SU-DHL-6 (cell line): ENCODE measurements at regions not wholly inside any gene's neighbourhood (a gene's known extent, or its start where the extent isn't known, plus 50 kb on each side); places are given as distances from the start of the nearest gene placed in this dataset.

Source experiments
- H2AFZ ChIP-seq: fragments of 200-600 bp; sonication (generic); 2 replicates; pipeline ENCODE4 v1.6.1; 2014; ENCODE audit warnings: low read depth, mild to moderate bottlenecking, moderate library complexity, mixed read lengths, antibody characterized with exemption, low read length; ENCODE audit not compliant: severe bottlenecking
- H3F3A ChIP-seq: fragments of 200-600 bp; shearing (Covaris generic); 2 replicates; pipeline ENCODE4 v1.6.0; 2016; ENCODE audit warnings: antibody characterized with exemption, mild to moderate bottlenecking; ENCODE audit not compliant: insufficient read depth
- H3K27ac ChIP-seq: fragments of 200-600 bp; sonication (generic); 2 replicates; pipeline ENCODE4 v1.5.1; 2016; ENCODE audit warnings: low read depth, mild to moderate bottlenecking, low read length, moderate library complexity, mixed read lengths
- H3K27me3 ChIP-seq: fragments of 200-600 bp; sonication (generic), shearing (Covaris generic); 2 replicates; pipeline ENCODE4 v1.6.0; 2014; ENCODE audit warnings: mild to moderate bottlenecking, low read length
- H3K36me3 ChIP-seq: fragments of 200-600 bp; sonication (generic); 2 replicates; pipeline ENCODE4 v1.6.1; 2014; ENCODE audit warnings: mild to moderate bottlenecking, low read length, mixed read lengths
- H3K4me2 ChIP-seq: fragments of 300-600, 200-600 bp; shearing (Covaris generic), sonication (generic); 2 replicates; pipeline ENCODE4 v1.6.0; 2014; ENCODE audit warnings: low read length, low read depth, mild to moderate bottlenecking; ENCODE audit not compliant: poor library complexity, severe bottlenecking
- H3K4me3 ChIP-seq: fragments of 200-600 bp; sonication (generic); 2 replicates; pipeline ENCODE4 v1.5.1; 2014; ENCODE audit warnings: antibody characterized with exemption, low read length, mild to moderate bottlenecking, mixed read lengths; ENCODE audit not compliant: insufficient read depth, poor library complexity, severe bottlenecking
- H3K79me2 ChIP-seq: fragments of 200-600 bp; sonication (generic); 2 replicates; pipeline ENCODE4 v1.6.1; 2014; ENCODE audit warnings: mild to moderate bottlenecking, low read length, moderate library complexity; ENCODE audit not compliant: insufficient read depth
- H3K9ac ChIP-seq: fragments of 200-600 bp; sonication (generic); 2 replicates; pipeline ENCODE4 v1.7.0; 2014; ENCODE audit warnings: mild to moderate bottlenecking, low read length
- H3K9me2 ChIP-seq: fragments of 200-600 bp; sonication (generic); replicated peaks from 2 replicates; pipeline ENCODE4 v1.6.1; 2014; ENCODE audit warnings: low read length; ENCODE audit not compliant: insufficient read depth
- H3K9me3 ChIP-seq: fragments of 200-600 bp; sonication (generic); 2 replicates; pipeline ENCODE4 v1.6.1; 2014; ENCODE audit warnings: low read length, mixed read lengths; ENCODE audit not compliant: insufficient read depth
- H4K20me1 ChIP-seq: fragments of 200-600 bp; sonication (generic); 2 replicates; pipeline ENCODE4 v1.6.1; 2014; ENCODE audit warnings: low read depth, mild to moderate bottlenecking, antibody characterized with exemption, low read length, moderate library complexity, mixed read lengths
- CTCF ChIP-seq: fragments of 200-600 bp; sonication (generic); IDR thresholded peaks from one replicate; pipeline ENCODE4 v1.5.1; 2017; ENCODE audit warnings: antibody characterized with exemption, mild to moderate bottlenecking, low read length, moderate library complexity; ENCODE audit not compliant: insufficient read depth, poor library complexity, severe bottlenecking
- EZH2phosphoT487 ChIP-seq: fragments of 200-600 bp; sonication (generic), shearing (Covaris generic); conservative IDR thresholded peaks from 2 replicates; pipeline ENCODE4 v1.6.1; 2018; ENCODE audit warnings: mild to moderate bottlenecking, antibody characterized with exemption, low read length, moderate library complexity, mixed read lengths

GRCh38 chr5:38710627-38711026 is 135.2 kb upstream of the OSMR start:
- Histone ChIP-seq H3K27ac (no peak overlapping the region), H3K9me3 (no peaks in the 10 kb centered on the region), H3F3A (no peaks in the 10 kb centered on the region), H3K27me3 (no peaks in the 10 kb centered on the region), H3K4me3 (no peak overlapping the region), H2AFZ (no peak overlapping the region), H3K79me2 (no peaks in the 10 kb centered on the region), H4K20me1 (no peaks in the 10 kb centered on the region), H3K9me2 (no peaks in the 10 kb centered on the region), H3K36me3 (no peaks in the 10 kb centered on the region), H3K9ac (no peak overlapping the region), H3K4me2 (no peak overlapping the region)
- TF ChIP-seq EZH2phosphoT487, result no peak
- TF ChIP-seq CTCF, result no peak

- H4K20me1 ChIP-seq, result no peaks in the 10 kb centered on the region
- no peaks in the 10 kb centered on the region for H3K27me3 ChIP-seq
- TF ChIP-seq CTCF (no peak), EZH2phosphoT487 (no peak)
- no peaks in the 10 kb centered on the region for H3F3A ChIP-seq
- no peaks in the 10 kb centered on the region for H3K79me2 ChIP-seq
- no peaks in the 10 kb centered on the region for H3K36me3 ChIP-seq
- H3K9me3 ChIP-seq, result no peaks in the 10 kb centered on the region
- H3K4me2 ChIP-seq, result no peak overlapping the region
- no peaks in the 10 kb centered on the region for H3K9me2 ChIP-seq
- H3K27ac ChIP-seq, result no peak overlapping the region
- no peak overlapping the region for H3K9ac ChIP-seq
- no peak overlapping the region for H3K4me3 ChIP-seq
- H2AFZ ChIP-seq, result no peak overlapping the region
Observed at GRCh38 chr5:38712391-38712790, 133.4 kb upstream of the OSMR start.

GRCh38 chr5:38714240-38714639 is 131.6 kb upstream of the OSMR start:
- Histone ChIP-seq H3F3A (no peaks in the 10 kb centered on the region), H2AFZ (no peak overlapping the region), H3K9me2 (no peaks in the 10 kb centered on the region), H3K79me2 (no peaks in the 10 kb centered on the region), H3K9me3 (no peaks in the 10 kb centered on the region), H3K9ac (no peak overlapping the region), H3K4me3 (no peak overlapping the region), H3K4me2 (no peak overlapping the region), H3K27ac (no peak overlapping the region), H3K36me3 (no peaks in the 10 kb centered on the region), H3K27me3 (no peaks in the 10 kb centered on the region), H4K20me1 (no peaks in the 10 kb centered on the region)
- TF ChIP-seq CTCF (no peak), EZH2phosphoT487 (no peak)
